Right ventricle myocardium inferior (tissue), 1 donor: ENCODE measurements at regions not wholly inside any gene's neighbourhood (a gene's known extent, or its start where the extent isn't known, plus 50 kb on each side); places are given as distances from the start of the nearest gene placed in this dataset.
"Not testable (repeated sequence)": the region's sequence is repeated elsewhere in the genome, so short reads cannot be mapped to it uniquely, and the experiment has no call there.

Source experiments
- ATAC-seq: fragments of 200-7000 bp; cut with Tn5 transposase; one replicate; pipeline ENCODE4 v1.9.1; 2020; ENCODE audit warnings: mild to moderate bottlenecking, moderate library complexity
- DNase-seq: peaks from one replicate; pipeline ENCODE4 v3.0.0; 2021; ENCODE audit errors: missing footprints
- intact Hi-C: fragments of 100-400 bp; cut with DNase I; formaldehyde crosslinking; loops from one replicate; pipeline ENCODE4 v1.11.0; 2022
- donor health status: DM: no; HTN: yes; CAD: no; lungs with severe emphysema.

- ATAC-seq, result no peak
- intact Hi-C loops, result no loop called here
- peak; percentile 32 for DNase-seq
Observed at GRCh38 chr20:48220033-48220633, 434.9 kb upstream of the SULF2 start.

DNA sequence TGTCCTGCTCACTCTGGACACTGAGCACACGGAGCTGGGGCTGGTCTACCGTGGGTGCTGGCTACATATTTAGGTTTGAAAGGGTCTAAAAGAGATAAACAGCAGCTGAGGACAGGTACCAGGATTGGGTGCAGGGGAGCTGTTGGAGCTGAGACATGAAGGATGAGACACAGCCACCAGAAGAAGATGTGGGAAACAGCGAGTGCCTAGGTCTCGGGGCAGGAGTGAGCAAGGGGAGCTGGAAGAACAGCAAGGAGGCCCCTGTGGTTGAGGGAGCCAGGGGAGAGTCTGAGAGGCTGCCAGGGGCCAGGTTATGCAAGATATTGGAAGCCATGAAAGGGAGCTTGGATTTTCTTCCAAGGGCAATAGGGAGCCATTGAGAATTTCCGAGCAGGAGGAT lies 434.0 kb upstream of the SULF2 start:
- DNase-seq (peak; percentile 52), ATAC-seq (no peak)
- intact Hi-C loops, result no loop called here

DNA sequence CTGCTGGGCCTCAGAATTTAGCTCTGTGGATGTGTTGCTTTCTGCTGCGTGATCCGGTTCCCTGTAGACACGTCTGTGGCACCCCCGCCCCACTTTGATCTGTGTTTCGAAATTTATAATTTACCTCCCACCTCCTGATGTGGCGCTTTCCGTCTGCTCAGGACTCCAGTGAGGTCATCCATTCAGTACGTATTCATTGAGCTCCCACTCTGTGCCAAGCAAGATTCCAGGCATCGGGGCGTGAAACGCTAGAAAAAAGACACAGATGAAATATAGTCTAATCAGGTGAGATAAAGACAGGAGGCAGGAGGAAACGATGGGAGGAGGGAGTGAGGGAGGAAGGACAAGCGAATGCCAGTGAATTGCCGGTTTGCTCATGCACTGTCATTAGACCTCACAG lies 431.9 kb upstream of the SULF2 start:
- no peak for ATAC-seq
- peak; percentile 58 for DNase-seq
- intact Hi-C loops, result no loop called here

DNA sequence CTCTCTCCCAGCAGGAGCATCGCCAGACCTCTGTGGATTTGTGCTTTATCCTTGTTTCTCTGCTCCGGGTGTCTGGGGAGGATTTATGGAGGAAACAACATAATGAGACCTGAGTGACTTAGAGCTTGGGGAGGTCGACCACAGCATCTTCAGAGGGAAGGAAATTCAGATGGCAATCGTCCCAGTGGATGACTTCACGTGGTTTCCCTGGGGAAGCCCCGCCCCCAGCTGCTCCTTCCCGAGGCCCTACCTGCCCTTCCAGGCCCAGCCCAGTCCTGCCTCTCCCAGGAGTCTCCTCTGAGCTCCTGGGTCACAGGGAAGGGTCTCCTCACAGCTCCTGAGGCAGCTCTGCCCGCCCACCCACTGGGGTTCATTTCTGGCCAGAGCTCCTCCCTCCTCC lies 430.3 kb upstream of the SULF2 start:
- no peak for ATAC-seq
- intact Hi-C loops, result no loop called here
- DNase-seq, result peak; percentile 20

DNA sequence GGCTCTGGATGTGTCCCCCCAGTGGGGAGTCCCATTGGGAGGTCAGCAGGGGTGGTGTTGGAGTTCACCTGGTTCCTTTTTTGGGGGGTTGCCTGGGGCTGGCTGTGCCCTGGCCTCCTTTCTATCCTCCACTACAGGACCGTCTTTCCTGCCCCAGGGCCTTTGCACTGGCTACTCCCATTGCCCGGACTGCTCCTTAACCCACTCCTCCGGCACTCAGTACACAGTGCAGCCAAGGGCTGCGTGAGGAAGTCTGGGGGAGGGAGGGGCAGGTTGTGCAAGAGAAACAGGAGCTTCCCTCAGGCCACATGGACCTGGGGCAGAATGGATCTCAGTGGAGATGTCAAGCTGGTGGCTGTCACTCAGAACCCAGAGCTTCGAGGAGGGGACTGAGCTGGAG lies 429.3 kb upstream of the SULF2 start:
- intact Hi-C loops, result no loop called here
- peak; percentile 15 for DNase-seq
- no peak for ATAC-seq

DNA sequence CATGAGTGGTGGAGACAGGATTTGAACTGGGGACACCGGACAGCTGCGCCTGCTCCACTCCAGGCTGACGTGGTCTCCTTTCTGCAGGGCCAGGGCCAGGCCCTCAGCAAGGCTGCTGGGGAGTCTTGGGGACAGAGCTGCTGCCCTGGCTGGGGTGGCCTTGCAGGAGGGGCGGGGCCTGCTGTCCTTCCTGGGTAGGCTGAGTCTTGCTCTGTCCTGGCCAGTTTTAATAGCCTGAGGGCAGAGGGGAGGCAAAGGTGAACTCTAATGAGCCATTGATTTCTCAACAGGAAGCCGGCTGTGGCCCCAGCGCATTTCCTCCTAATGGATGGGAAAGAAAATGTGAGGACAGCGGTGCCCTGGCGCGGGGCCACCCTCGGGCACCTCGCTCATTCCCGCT lies 428.4 kb upstream of the SULF2 start:
- intact Hi-C loops, ATAC-seq: not testable (repeated sequence)
- DNase-seq, result peak; percentile 56

- intact Hi-C loops, result no loop called here
- ATAC-seq (no peak), DNase-seq (peak; percentile 35)
Observed at GRCh38 chr20:48212806-48213509, 427.7 kb upstream of the SULF2 start.

DNA sequence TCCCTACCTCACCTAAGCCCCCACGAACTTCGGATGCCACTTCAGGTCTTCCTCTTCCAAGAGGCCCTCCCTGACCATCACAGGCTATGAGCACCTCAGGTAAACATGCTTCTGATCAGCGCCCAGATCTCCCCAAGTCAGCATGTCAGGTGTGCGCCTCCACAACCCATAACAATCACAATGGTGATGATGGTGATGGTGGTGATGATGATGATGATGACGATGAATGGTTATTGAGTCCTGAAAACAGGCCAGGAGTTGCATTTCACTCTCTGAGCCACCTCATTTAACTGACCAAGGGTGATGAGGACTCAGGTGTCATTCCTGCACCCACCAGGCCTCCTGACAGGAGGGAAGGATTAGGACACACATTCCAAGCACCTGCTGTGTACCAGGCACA lies 426.6 kb upstream of the SULF2 start:
- intact Hi-C loops, result no loop called here
- DNase-seq (no peak), ATAC-seq (no peak)

DNA sequence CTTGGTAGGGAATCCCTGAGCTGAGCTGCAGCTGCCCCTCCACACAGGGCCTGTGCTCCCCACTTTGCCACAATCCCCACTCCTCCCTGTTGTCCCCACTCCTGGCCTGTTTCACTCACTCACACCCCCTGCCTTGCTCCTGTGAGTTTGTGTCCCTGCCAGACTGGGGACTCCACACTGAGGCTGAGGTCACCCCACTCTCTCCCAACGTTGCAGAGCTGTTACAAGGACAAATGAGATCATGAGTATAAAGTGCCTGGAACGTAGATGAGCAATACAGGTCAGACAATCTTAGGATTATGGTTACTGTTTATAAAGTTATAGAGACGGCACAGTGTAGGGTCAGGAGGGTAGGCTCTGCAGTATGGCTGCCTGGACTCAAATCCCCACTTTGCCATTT lies 426.0 kb upstream of the SULF2 start:
- no peak for ATAC-seq
- intact Hi-C loops, result no loop called here
- peak; percentile 41 for DNase-seq

DNA sequence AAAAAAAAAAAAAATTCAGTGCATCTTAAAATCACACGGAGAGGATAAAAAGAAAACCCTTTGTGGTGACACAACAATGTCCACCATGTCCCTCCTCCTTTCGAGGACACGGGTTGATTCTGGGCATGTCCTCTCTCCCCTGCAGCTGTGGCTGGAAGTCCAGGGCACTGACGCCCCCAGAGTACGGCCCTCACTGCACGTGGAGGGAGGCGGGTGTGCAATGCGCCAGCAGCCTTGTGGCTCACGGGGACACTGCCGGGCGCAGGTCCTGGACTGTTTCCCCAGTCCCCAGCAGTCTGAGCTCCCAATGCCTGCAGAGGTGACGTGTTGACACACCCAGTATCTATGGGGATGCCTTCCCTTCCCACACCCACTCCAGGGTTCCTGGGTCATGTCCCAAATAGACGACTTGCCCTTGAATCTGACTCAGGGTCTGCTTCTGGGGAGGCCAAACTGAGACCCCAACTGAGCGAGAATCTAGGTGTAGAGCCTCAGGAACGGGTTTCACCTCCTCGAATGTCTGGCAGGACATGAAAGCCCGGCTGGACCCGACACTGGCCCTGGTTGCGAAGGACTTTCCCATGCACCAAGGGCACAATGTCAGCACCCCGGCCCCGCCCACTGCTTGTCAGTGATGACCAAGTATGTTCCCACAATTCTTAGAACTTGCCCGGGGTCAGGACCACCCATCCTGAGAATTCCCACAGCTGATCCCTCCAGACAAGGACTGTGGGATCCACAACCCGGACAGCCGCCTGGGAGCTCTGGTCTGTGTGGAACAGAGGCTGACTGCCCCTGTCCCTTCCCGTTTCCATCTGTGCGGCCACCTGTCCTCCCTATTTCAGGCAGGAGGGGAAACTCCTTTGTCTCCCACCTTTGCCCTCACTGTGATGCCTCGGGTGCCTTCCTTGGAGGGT lies 425.1 kb upstream of the SULF2 start:
- ATAC-seq (no peak), DNase-seq (peak; percentile 65)
- intact Hi-C loops, result no loop called here

GRCh38 chr20:48209102-48209501 lies 423.8 kb upstream of the SULF2 start:
- ATAC-seq (no peak), DNase-seq (peak; percentile 32)
- intact Hi-C loops, result no loop called here

- ATAC-seq, result no peak
- peak; percentile 59 for DNase-seq
- intact Hi-C loops, result no loop called here
Observed at GRCh38 chr20:48208176-48208575, 422.9 kb upstream of the SULF2 start.

DNA sequence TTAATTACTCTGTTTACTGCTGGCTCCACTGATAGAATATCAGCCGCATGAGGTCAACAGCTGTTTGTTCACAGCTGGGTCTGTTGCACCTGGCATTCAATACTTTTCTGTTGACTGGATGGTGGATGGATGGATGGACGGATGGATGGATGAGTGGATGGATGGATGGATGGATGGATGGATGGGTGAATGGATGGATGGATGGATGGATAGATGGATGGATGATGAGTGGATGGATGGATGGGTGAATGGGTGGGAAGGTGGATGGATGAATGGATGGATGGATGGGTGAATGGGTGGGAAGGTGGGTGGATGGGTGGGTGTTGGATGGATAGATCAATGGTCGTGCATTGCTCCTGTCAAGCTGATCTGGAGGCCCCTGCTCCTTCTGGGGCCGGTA lies 422.2 kb upstream of the SULF2 start:
- DNase-seq (no peak), ATAC-seq (no peak)
- intact Hi-C loops, result no loop called here

- DNase-seq (no peak), ATAC-seq (no peak)
- intact Hi-C loops, result no loop called here
Observed at GRCh38 chr20:48205786-48206185, 420.5 kb upstream of the SULF2 start.

GRCh38 chr20:48205281-48205782 lies 420.1 kb upstream of the SULF2 start:
- DNase-seq, result peak; percentile 27

DNA sequence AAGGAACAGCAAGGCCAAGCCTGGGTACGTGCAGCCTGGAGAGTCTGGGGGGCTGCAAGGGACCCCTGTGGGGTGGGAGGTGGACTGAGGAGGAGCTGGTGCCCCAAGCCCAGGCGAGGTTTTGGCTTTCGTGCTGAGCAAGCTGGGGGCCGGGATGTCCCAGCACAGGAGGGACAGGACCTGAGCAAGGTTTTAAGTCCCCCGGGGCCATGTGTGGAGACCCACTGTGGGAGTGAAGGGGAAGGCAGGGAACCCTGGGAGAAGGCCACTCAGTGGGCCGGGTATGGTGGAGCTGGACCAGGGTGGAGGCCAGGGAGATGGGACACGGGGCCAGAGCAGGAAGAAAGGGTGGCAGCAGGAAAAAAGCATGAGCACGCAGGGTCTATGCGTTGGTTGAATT lies 419.2 kb upstream of the SULF2 start:
- peak; percentile 40 for DNase-seq
- no peak for ATAC-seq
- intact Hi-C loops, result no loop called here

More at GRCh38 chr20:48205281-48205782, 420.1 kb upstream of the SULF2 start:
- no peak for ATAC-seq
- intact Hi-C loops, result no loop called here

- ATAC-seq (no peak), DNase-seq (no peak)
- intact Hi-C loops, result no loop called here
Observed at GRCh38 chr20:48203252-48203651, 418.0 kb upstream of the SULF2 start.

GRCh38 chr20:48202334-48203113 lies 417.2 kb upstream of the SULF2 start:
- DNase-seq (peak; percentile 9), ATAC-seq (no peak)
- intact Hi-C loops, result no loop called here

- DNase-seq (peak; percentile 22), ATAC-seq (peak; percentile 7)
- intact Hi-C loops, result no loop called here
Observed at GRCh38 chr20:48201885-48202284, 416.6 kb upstream of the SULF2 start.
